H1 (cell line): ENCODE measurements at regions not wholly inside any gene's neighbourhood (a gene's known extent, or its start where the extent isn't known, plus 50 kb on each side); places are given as distances from the start of the nearest gene placed in this dataset.

Source experiments
- CTCF ChIA-PET: fragments of 300-600 bp; sonication (Branson Sonifier 250); formaldehyde crosslinking; loops from one replicate; lab custom pipeline; 2021; ENCODE audit not compliant: partially characterized antibody; lab: Charles Lee
- POLR2A ChIA-PET: fragments of 300-600 bp; sonication (Branson Sonifier 250); formaldehyde crosslinking; loops from one replicate; lab custom pipeline; 2021; ENCODE audit warnings: inconsistent platforms; ENCODE audit not compliant: partially characterized antibody; lab: Charles Lee
- DNase-seq, 2 experiments: peaks; one replicate each; pipeline versions ENCODE4 v3.0.0 to v3.0.0-alpha.2; 2010 to 2022; ENCODE audit warnings: low spot score in 2 of 2, low read depth in 1 of 2, mixed read lengths in 1 of 2
- FAIRE-seq: peaks from 2 replicates; lab custom pipeline; 2011; peaks lifted over from hg19 to GRCh38; lab: Jason Lieb, UNC
- H2AFZ ChIP-seq: 2 replicates; pipeline ENCODE4 v1.8.1; 2012; ENCODE audit warnings: low read length, inconsistent platforms
- H2AK5ac ChIP-seq: 2 replicates; pipeline ENCODE4 v1.6.1; 2013; ENCODE audit warnings: low read depth, low read length
- H2BK120ac ChIP-seq: replicated peaks from 2 replicates; pipeline ENCODE3; 2013; ENCODE audit warnings: low read depth, low read length, inconsistent platforms
- H2BK12ac ChIP-seq: 2 replicates; pipeline ENCODE4 v1.6.1; 2013; ENCODE audit warnings: low read depth, low read length
- H2BK15ac ChIP-seq: 2 replicates; pipeline ENCODE4 v1.6.1; 2013; ENCODE audit warnings: low read length
- H2BK20ac ChIP-seq: 2 replicates; pipeline ENCODE4 v1.6.1; 2013; ENCODE audit warnings: low read length
- H2BK5ac ChIP-seq: 2 replicates; pipeline ENCODE4 v1.6.1; 2013; ENCODE audit warnings: low read depth, low read length
- H3K14ac ChIP-seq: 2 replicates; pipeline ENCODE4 v1.6.1; 2013; ENCODE audit warnings: inconsistent platforms; ENCODE audit not compliant: insufficient read length
- H3K18ac ChIP-seq: 2 replicates; pipeline ENCODE4 v1.6.1; 2013; ENCODE audit warnings: low read length; ENCODE audit errors: extremely low read depth
- H3K23ac ChIP-seq: 2 replicates; pipeline ENCODE4 v1.6.1; 2013; ENCODE audit warnings: inconsistent platforms; ENCODE audit not compliant: insufficient read length
- H3K23me2 ChIP-seq: 2 replicates; pipeline ENCODE4 v1.6.1; 2013; ENCODE audit warnings: low read depth, low read length
- H3K27ac ChIP-seq: 2 replicates; pipeline ENCODE4 v1.6.1; 2011; ENCODE audit warnings: low read depth, low read length, inconsistent platforms
- H3K27me3 ChIP-seq, 4 experiments: replicated peaks in 1 of 4; 1 replicate in 1 of 4; 2 replicates in 3 of 4; pipeline versions ENCODE4 v1.6.1 to v1.8.1; 2011 to 2013; ENCODE audit warnings: low read length in 3 of 4, mild to moderate bottlenecking in 3 of 4, inconsistent platforms in 2 of 4, mixed read lengths in 2 of 4, moderate library complexity in 1 of 4; ENCODE audit not compliant: control insufficient read depth in 3 of 4, insufficient read depth in 3 of 4; ENCODE audit errors: extremely low read depth in 1 of 4
- H3K36me3 ChIP-seq, 4 experiments: 2 replicates each; pipeline versions ENCODE4 v1.6.1 to v1.8.1; 2011 to 2013; ENCODE audit warnings: mild to moderate bottlenecking in 4 of 4, low read length in 3 of 4, moderate library complexity in 2 of 4, control low read depth in 1 of 4, inconsistent platforms in 1 of 4; ENCODE audit not compliant: insufficient read depth in 4 of 4, control insufficient read depth in 2 of 4
- H3K4ac ChIP-seq: replicated peaks from 2 replicates; pipeline ENCODE3; 2013; ENCODE audit warnings: low read length, low read depth, mixed read lengths, inconsistent platforms; ENCODE audit not compliant: insufficient read length
- H3K4me1 ChIP-seq, 4 experiments: replicated peaks in 1 of 4; 1 replicate in 1 of 4; 2 replicates in 3 of 4; pipeline versions ENCODE4 v1.6.1 to v1.8.1; 2011 to 2013; ENCODE audit warnings: low read length in 3 of 4, inconsistent platforms in 2 of 4, mixed read lengths in 1 of 4; ENCODE audit not compliant: insufficient read depth in 4 of 4, control insufficient read depth in 3 of 4
- H3K4me2 ChIP-seq, 2 experiments: 2 replicates each; pipeline versions ENCODE4 v1.6.1 to v1.8.1; 2011 to 2013; ENCODE audit warnings: low read depth in 2 of 2, low read length in 2 of 2, control low read depth in 1 of 2, inconsistent platforms in 1 of 2, mild to moderate bottlenecking in 1 of 2; ENCODE audit not compliant: insufficient read depth in 1 of 2
- H3K4me3 ChIP-seq, 4 experiments: fragments of 200-600, 300-600 bp in 1 of 4; sonication (generic), shearing (Covaris generic), sonication (Bioruptor Twin) in 1 of 4; 2 replicates each; pipeline versions ENCODE4 v1.5.1 to v1.8.1; 2011 to 2016; ENCODE audit warnings: low read length in 4 of 4, low read depth in 3 of 4, control low read depth in 2 of 4, inconsistent platforms in 2 of 4, mild to moderate bottlenecking in 2 of 4, mixed read lengths in 1 of 4, moderate library complexity in 1 of 4; ENCODE audit not compliant: insufficient read depth in 2 of 4; ENCODE audit errors: extremely low read depth in 1 of 4
- H3K56ac ChIP-seq: replicated peaks from 2 replicates; pipeline ENCODE3; 2013; ENCODE audit warnings: low read depth, mild to moderate bottlenecking, mixed read lengths, low read length, inconsistent platforms; ENCODE audit not compliant: insufficient read length
- H3K79me1 ChIP-seq: 2 replicates; pipeline ENCODE4 v1.6.1; 2013; ENCODE audit warnings: low read depth, low read length, control low read depth
- H3K79me2 ChIP-seq, 2 experiments: 2 replicates each; pipeline versions ENCODE4 v1.6.1 to v1.8.1; 2012 to 2013; ENCODE audit warnings: low read length in 2 of 2, mild to moderate bottlenecking in 2 of 2, inconsistent platforms in 1 of 2; ENCODE audit not compliant: insufficient read depth in 2 of 2, control insufficient read depth in 1 of 2
- H3K9ac ChIP-seq, 4 experiments: replicated peaks in 1 of 4; 1 replicate in 1 of 4; 2 replicates in 3 of 4; pipeline versions ENCODE4 v1.6.1 to v1.8.1; 2011 to 2013; ENCODE audit warnings: low read depth in 3 of 4, low read length in 3 of 4, control low read depth in 2 of 4, mild to moderate bottlenecking in 2 of 4, moderate library complexity in 2 of 4, inconsistent platforms in 1 of 4; ENCODE audit errors: extremely low read depth in 1 of 4
- H3K9me3 ChIP-seq, 2 experiments: 2 replicates each; pipeline versions ENCODE4 v1.6.1 to v1.8.1; 2012 to 2013; ENCODE audit warnings: mild to moderate bottlenecking in 2 of 2, moderate library complexity in 2 of 2, control low read depth in 1 of 2, inconsistent platforms in 1 of 2, low read depth in 1 of 2, low read length in 1 of 2, mixed read lengths in 1 of 2; ENCODE audit not compliant: insufficient read depth in 2 of 2
- H4K20me1 ChIP-seq, 2 experiments: replicated peaks in 1 of 2; 2 replicates each; pipeline versions ENCODE3 to v1.8.1; 2011 to 2013; ENCODE audit warnings: inconsistent platforms in 2 of 2, low read length in 2 of 2, mild to moderate bottlenecking in 1 of 2; ENCODE audit not compliant: insufficient read depth in 2 of 2, control insufficient read depth in 1 of 2
- H4K5ac ChIP-seq: 2 replicates; pipeline ENCODE4 v1.6.1; 2013; ENCODE audit warnings: low read length, low read depth, mixed read lengths, inconsistent platforms; ENCODE audit not compliant: insufficient read length
- H4K8ac ChIP-seq: 2 replicates; pipeline ENCODE4 v1.8.0; 2013; ENCODE audit warnings: mild to moderate bottlenecking, moderate library complexity, low read length, inconsistent platforms; ENCODE audit not compliant: insufficient read depth; ENCODE audit errors: extremely low read depth
- H4K91ac ChIP-seq: replicated peaks from 2 replicates; pipeline ENCODE3; 2013; ENCODE audit warnings: low read length, mixed read lengths, inconsistent platforms; ENCODE audit not compliant: insufficient read length
- NRF1 ChIP-seq: IDR thresholded peaks from 2 replicates; pipeline ENCODE4 v1.6.1; 2011; ENCODE audit warnings: mild to moderate bottlenecking, low read depth, low read length, improper control_type of control experiment
- WGBS, 2 experiments: shearing (Covaris generic) in 1 of 2; methylation state at CpG; one replicate each; pipeline versions ENCODE4 v1.1.6 to v1.1.7; 2013 to 2015; ENCODE audit warnings: low lambda C conversion rate in 2 of 2, mixed read lengths in 2 of 2, inconsistent platforms in 1 of 2, low coverage in 1 of 2, missing lambda C conversion rate in 1 of 2; ENCODE audit not compliant: insufficient replicate concordance in 2 of 2, insufficient coverage in 1 of 2, insufficient read length in 1 of 2; ENCODE audit errors: extremely low coverage in 1 of 2, missing lambda C conversion rate in 1 of 2; 5-methylcytosine and 5-hydroxymethylcytosine counted together

- H2BK12ac ChIP-seq: no peak overlapping the region
- no peak overlapping the region for H3K14ac ChIP-seq
- WGBS, 2 experiments: 81% methylated on average over 3 of the region's 3 CpGs; no CpG with 5 or more reads in 1 of the 2 experiments
- FAIRE-seq: no peak
- no peak overlapping the region for H3K4me2 ChIP-seq
- H2AK5ac ChIP-seq: no peak overlapping the region
- no peak overlapping the region for H4K91ac ChIP-seq
- H3K27ac ChIP-seq: no peak overlapping the region
- ChIA-PET POLR2A (no interaction called here), CTCF (no interaction called here)
- H3K23ac ChIP-seq: no peak overlapping the region
- H3K18ac ChIP-seq: no peak overlapping the region
- no peaks in the 10 kb centered on the region for H3K27me3 ChIP-seq
- H4K8ac ChIP-seq: no peak overlapping the region
- H3K9me3 ChIP-seq: peaks cover 45 to 48% of the 10 kb centered on the region in 2 experiments
- no peak overlapping the region for H3K4me3 ChIP-seq
- no peak overlapping the region for H3K56ac ChIP-seq
- no peaks in the 10 kb centered on the region for H3K4me1 ChIP-seq
- H3K9ac ChIP-seq: no peak overlapping the region
- no peak overlapping the region for H4K5ac ChIP-seq
- TF ChIP-seq NRF1: no peak
- no peak overlapping the region for H2AFZ ChIP-seq
- no peak overlapping the region for H2BK120ac ChIP-seq
- H2BK20ac ChIP-seq: no peak overlapping the region
- H3K36me3 ChIP-seq: no peaks in the 10 kb centered on the region
- no peak for DNase-seq
- H3K23me2 ChIP-seq: no peaks in the 10 kb centered on the region
- H4K20me1 ChIP-seq: no peaks in the 10 kb centered on the region
- no peaks in the 10 kb centered on the region for H3K79me1 ChIP-seq
- no peak overlapping the region for H2BK5ac ChIP-seq
- H3K4ac ChIP-seq: no peak overlapping the region
- no peaks in the 10 kb centered on the region for H3K79me2 ChIP-seq
- no peak overlapping the region for H2BK15ac ChIP-seq
Observed at GRCh38 chr4:18127030-18127429, 105.5 kb upstream of the LCORL start.
